Loucy (cell line): ENCODE measurements at regions not wholly inside any gene's neighbourhood (a gene's known extent, or its start where the extent isn't known, plus 50 kb on each side); places are given as distances from the start of the nearest gene placed in this dataset.

ENCODE experiments used
- H2AFZ ChIP-seq: fragments of 200-600 bp; sonication (generic); 2 replicates; pipeline ENCODE4 v1.6.0; 2016; ENCODE audit warnings: antibody characterized with exemption, mild to moderate bottlenecking, low read length, moderate library complexity
- H3F3A ChIP-seq: fragments of 200-600 bp; 2 replicates; pipeline ENCODE4 v1.6.0; 2016; ENCODE audit warnings: antibody characterized with exemption, low read depth, mild to moderate bottlenecking
- H3K27me3 ChIP-seq: fragments of 200-600 bp; sonication (generic); 2 replicates; pipeline ENCODE4 v1.6.1; 2014; ENCODE audit warnings: low read length, mild to moderate bottlenecking; ENCODE audit not compliant: insufficient read depth, poor library complexity, severe bottlenecking
- H3K36me3 ChIP-seq: fragments of 200-600 bp; sonication (generic); 2 replicates; pipeline ENCODE4 v1.6.1; 2016; ENCODE audit warnings: low read length; ENCODE audit not compliant: insufficient read depth
- H3K4me1 ChIP-seq: fragments of 200-600 bp; sonication (generic); 2 replicates; pipeline ENCODE4 v1.5.1; 2014; ENCODE audit warnings: low read length, mild to moderate bottlenecking; ENCODE audit not compliant: insufficient read depth, poor library complexity, severe bottlenecking
- H3K4me2 ChIP-seq: fragments of 200-600 bp; sonication (generic); 2 replicates; pipeline ENCODE4 v1.6.0; 2014; ENCODE audit warnings: antibody characterized with exemption, low read length, low read depth, mild to moderate bottlenecking; ENCODE audit not compliant: poor library complexity, severe bottlenecking
- H3K4me3 ChIP-seq: fragments of 200-600 bp; sonication (generic); 2 replicates; pipeline ENCODE4 v1.5.1; 2014; ENCODE audit warnings: low read length, mild to moderate bottlenecking, mixed read lengths; ENCODE audit not compliant: poor library complexity, severe bottlenecking
- H3K79me2 ChIP-seq: fragments of 200-600 bp; sonication (generic); 2 replicates; pipeline ENCODE4 v1.6.1; 2014; ENCODE audit warnings: low read length; ENCODE audit not compliant: insufficient read depth
- H3K9ac ChIP-seq: fragments of 200-600 bp; sonication (generic); 2 replicates; pipeline ENCODE4 v1.6.0; 2014; ENCODE audit warnings: mild to moderate bottlenecking, low read depth, low read length, moderate library complexity; ENCODE audit not compliant: poor library complexity, severe bottlenecking
- H3K9me2 ChIP-seq: fragments of 200-600 bp; sonication (generic); replicated peaks from 2 replicates; pipeline ENCODE4 v1.6.1; 2016; ENCODE audit warnings: low read depth, low read length, mixed read lengths
- H3K9me3 ChIP-seq: fragments of 200-600 bp; sonication (generic); 2 replicates; pipeline ENCODE4 v1.6.1; 2014; ENCODE audit warnings: mild to moderate bottlenecking, antibody characterized with exemption, low read length, low read depth; ENCODE audit not compliant: insufficient read depth
- H4K20me1 ChIP-seq: fragments of 200-600 bp; sonication (generic); 2 replicates; pipeline ENCODE4 v1.6.0; 2014; ENCODE audit warnings: antibody characterized with exemption, low read length, mild to moderate bottlenecking; ENCODE audit not compliant: insufficient read depth, poor library complexity, severe bottlenecking
- EZH2phosphoT487 ChIP-seq: fragments of 200-600 bp; IDR thresholded peaks from 2 replicates; pipeline ENCODE4 v1.6.1; 2018; ENCODE audit warnings: antibody characterized with exemption, mild to moderate bottlenecking, moderate library complexity, borderline replicate concordance
- TF ChIP-seq, protein P1 (sequence below): fragments of 200-600 bp; sonication (generic); conservative IDR thresholded peaks from 2 replicates; pipeline ENCODE4 v1.5.1; 2014; ENCODE audit warnings: mild to moderate bottlenecking, antibody characterized with exemption, low read length

DNA sequence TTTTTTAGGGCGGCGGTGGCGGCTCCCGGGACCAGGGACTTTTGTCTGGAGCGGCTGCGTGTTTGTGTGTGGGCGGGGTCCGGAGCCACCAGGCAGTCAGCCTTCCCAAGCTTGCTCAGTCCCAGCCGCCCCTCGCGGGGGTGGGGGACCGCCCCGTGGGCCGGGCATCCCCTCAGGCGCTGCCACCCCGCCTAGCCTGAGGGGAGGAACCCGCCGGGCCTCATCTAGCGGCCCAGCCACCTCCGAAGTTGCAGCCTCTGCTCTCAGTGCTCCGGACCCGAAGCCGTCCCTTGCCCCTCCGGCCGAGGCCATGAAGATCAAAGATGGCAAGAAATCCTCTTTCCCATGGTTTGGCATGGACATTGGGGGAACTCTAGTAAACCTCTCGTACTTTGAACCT, 235.2 kb downstream of the OR4C45 start:
- H2AFZ ChIP-seq = no peak overlapping the region
- no peaks in the 10 kb centered on the region for H3K27me3 ChIP-seq
- no peaks in the 10 kb centered on the region for H3K9me3 ChIP-seq
- H3K4me3 ChIP-seq = no peak overlapping the region
- no peaks in the 10 kb centered on the region for H4K20me1 ChIP-seq
- H3F3A ChIP-seq = no peaks in the 10 kb centered on the region
- H3K9ac ChIP-seq = no peak overlapping the region
- H3K79me2 ChIP-seq = no peaks in the 10 kb centered on the region
- H3K9me2 ChIP-seq = no peaks in the 10 kb centered on the region
- H3K4me1 ChIP-seq = no peaks in the 10 kb centered on the region
- no peak overlapping the region for H3K4me2 ChIP-seq
- TF ChIP-seq EZH2phosphoT487 = no peak
- TF ChIP-seq, protein P1, sequence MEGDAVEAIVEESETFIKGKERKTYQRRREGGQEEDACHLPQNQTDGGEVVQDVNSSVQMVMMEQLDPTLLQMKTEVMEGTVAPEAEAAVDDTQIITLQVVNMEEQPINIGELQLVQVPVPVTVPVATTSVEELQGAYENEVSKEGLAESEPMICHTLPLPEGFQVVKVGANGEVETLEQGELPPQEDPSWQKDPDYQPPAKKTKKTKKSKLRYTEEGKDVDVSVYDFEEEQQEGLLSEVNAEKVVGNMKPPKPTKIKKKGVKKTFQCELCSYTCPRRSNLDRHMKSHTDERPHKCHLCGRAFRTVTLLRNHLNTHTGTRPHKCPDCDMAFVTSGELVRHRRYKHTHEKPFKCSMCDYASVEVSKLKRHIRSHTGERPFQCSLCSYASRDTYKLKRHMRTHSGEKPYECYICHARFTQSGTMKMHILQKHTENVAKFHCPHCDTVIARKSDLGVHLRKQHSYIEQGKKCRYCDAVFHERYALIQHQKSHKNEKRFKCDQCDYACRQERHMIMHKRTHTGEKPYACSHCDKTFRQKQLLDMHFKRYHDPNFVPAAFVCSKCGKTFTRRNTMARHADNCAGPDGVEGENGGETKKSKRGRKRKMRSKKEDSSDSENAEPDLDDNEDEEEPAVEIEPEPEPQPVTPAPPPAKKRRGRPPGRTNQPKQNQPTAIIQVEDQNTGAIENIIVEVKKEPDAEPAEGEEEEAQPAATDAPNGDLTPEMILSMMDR = no peak
- no peaks in the 10 kb centered on the region for H3K36me3 ChIP-seq

DNA sequence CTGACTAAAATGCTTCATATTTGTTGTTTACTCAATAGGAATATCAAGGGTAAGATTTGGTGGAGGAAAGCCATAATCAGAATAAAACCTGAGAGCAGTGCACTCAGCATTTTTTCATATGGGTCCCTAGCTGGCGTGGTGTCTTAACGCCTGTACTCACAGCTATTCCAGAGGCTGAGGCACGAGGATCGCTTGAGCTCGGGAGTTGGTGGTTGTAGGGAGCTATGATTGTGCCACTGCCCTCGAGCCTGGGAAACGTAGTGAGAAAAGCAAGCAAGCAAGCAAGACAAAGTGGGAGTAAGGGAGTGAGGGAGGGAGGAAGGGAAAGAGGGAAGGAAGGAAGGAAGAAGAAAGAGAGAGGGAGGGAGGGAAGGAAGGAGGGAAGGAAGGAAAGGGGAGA, 242.5 kb downstream of the OR4C45 start:
- H3K79me2 ChIP-seq = no peaks in the 10 kb centered on the region
- no peaks in the 10 kb centered on the region for H3K4me1 ChIP-seq
- H3K4me3 ChIP-seq = no peak overlapping the region
- no peak overlapping the region for H3K4me2 ChIP-seq
- no peaks in the 10 kb centered on the region for H4K20me1 ChIP-seq
- no peak for TF ChIP-seq EZH2phosphoT487
- TF ChIP-seq, protein P1 = no peak
- no peaks in the 10 kb centered on the region for H3F3A ChIP-seq
- H3K9ac ChIP-seq = no peak overlapping the region
- no peaks in the 10 kb centered on the region; the same call in 1 of the 2 replicates for H3K9me3 ChIP-seq
- no peak overlapping the region for H2AFZ ChIP-seq
- H3K36me3 ChIP-seq = no peaks in the 10 kb centered on the region
- no peaks in the 10 kb centered on the region for H3K9me2 ChIP-seq
- H3K27me3 ChIP-seq = no peaks in the 10 kb centered on the region

DNA sequence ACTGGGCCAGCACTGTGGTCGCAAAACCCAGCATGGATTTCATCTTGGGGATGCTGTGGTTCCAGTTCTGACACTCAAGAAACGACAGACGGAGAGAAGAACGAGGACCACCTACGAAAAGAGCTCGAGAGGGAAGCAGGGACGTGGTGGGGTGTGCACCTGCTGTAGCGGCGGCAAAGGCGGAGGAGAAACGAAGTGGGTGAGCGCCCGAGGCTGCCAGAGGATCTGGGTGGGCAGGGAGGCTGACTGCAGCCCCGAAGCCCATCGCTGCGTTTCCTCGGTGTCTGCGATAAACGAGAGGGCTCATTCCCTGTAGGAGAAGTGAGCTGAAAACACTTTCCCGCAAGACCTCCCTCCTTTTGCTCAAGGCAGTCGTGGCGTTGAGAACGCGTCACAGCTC, 246.1 kb downstream of the OR4C45 start:
- no peak overlapping the region for H3K4me2 ChIP-seq
- H3K9me3 ChIP-seq = no peaks in the 10 kb centered on the region
- H3K27me3 ChIP-seq = no peaks in the 10 kb centered on the region
- H2AFZ ChIP-seq = no peak overlapping the region
- H3K36me3 ChIP-seq = no peaks in the 10 kb centered on the region
- no peaks in the 10 kb centered on the region for H3F3A ChIP-seq
- H3K9ac ChIP-seq = no peak overlapping the region
- no peaks in the 10 kb centered on the region for H3K9me2 ChIP-seq
- TF ChIP-seq, protein P1 = no peak
- TF ChIP-seq EZH2phosphoT487 = no peak
- no peak overlapping the region for H3K4me3 ChIP-seq
- H3K4me1 ChIP-seq = no peaks in the 10 kb centered on the region
- H3K79me2 ChIP-seq = no peaks in the 10 kb centered on the region
- no peaks in the 10 kb centered on the region for H4K20me1 ChIP-seq
